Stimulated activated CD8-positive, alpha-beta memory T cell treated with anti-CD3 and anti-CD28 coated beads, Interleukin-4, amount 100 ng/mL, for 48 hours (primary cell): ENCODE measurements at regions not wholly inside any gene's neighbourhood (a gene's known extent, or its start where the extent isn't known, plus 50 kb on each side); places are given as distances from the start of the nearest gene placed in this dataset.
A peak's percentile ranks its signal among the peaks of the same experiment; 100 is the strongest.
"Not testable (repeated sequence)": the region's sequence is repeated elsewhere in the genome, so short reads cannot be mapped to it uniquely, and the experiment has no call there.

Experiments
- DNase-seq: peaks from one replicate; pipeline ENCODE4 v3.0.0-alpha.2; 2020

DNA sequence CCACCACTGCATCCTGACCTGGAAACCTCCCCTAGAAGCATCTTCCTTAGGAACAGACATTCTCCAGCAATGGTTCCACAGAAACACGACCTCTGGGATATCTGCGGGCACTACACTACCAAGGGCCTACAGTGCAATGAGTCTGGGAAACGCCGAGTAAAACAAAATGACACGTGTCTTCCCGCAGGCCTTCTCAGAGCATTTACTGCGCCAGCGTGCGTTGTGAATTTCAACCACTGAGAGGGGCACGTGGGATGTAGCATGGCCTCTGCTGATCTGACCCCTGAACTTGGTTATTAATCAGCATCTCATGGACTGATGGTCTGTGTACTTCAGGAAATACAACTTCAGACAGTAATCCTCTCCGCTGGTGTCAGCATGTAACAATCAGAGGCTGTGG, 173.0 kb downstream of the C16orf95 start:
- no peak for DNase-seq

DNA sequence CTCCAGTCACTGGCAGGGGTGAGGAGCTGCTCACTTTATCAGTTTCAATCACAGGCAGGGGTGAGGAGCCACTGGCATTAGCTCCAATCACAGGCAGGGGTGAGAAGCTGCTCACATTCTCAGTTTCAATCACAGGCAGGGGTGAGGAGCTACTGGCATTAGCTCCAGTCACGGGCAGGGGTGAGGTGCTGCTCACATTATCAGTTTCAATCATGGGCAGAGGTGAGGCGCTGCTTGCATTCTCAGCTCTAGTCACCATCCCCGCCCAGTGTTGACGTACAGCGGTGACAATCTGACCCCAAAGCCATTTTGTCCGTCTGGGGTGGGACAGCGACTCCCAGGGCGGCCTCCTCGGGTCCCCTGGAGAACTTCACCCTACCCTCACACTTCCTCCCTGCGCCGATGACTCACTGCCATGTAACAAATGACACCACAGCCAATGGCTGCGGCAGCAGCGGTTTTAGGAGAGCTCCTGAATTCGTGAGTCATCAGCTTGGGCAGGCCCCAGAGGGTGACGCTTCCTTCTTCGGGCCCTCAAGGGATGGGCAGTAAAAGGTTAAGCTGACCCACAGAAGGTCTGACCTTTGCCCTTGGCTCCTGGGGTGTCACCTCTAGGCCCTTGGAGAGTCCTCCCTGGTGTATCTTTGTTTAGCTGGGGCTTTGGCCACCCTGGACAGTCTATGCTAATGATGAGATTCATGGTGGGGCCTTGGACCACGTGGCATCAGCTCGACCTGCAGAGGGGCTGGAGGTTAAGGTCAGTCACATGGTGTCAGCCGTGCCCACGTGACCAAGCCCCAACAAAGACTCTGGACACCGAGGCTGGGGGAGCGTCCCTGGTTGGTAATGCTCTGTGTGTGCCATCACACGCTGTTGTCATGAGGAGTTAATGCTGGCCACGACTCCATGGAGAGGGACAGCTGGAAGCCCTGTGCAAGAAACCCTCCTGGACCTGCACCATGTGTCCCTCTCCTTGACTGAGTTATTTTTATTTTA, 171.7 kb downstream of the C16orf95 start:
- DNase-seq, result no peak

DNA sequence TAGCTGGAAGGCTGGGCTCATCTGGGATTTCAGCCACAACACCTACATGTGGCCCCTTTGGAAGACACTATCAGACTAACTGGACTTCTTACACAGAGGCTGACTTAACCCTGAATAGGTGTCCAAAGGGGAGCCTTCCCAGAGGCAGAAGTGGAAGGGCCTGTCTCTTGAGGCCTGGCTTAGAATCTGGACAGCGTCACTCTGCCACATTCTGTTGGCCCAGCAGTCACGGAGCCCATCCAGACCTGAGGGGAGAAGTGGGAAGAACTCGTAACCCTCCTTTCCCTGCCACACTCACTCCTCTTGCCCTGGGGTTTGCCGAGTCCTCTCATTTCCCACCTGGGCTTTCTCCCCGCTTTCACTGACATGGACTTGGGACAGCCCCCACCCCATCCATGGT, 170.5 kb downstream of the C16orf95 start:
- DNase-seq, result no peak

- no peak for DNase-seq
Measured at GRCh38 chr16:87149051-87149450, 168.1 kb downstream of the C16orf95 start.

DNA sequence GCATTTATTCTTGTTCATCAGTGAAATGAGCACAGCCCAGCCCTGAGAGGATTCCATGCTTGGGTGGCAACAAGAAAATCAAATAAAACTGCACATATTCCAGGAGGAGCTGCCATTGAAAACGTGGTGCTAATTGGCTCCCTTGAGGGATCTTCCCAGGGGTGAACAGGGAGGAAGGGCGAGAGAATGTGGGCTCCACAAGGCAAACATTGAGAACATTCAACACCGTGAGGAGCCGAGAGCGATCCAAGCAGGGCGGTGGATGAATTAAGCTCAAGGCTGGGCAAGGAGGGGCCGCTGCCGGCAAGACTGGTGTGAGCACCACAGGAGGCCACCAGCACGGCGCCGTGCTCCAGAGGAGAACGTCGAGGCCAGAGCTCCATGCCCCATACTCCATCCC, 166.9 kb downstream of the C16orf95 start:
- no peak for DNase-seq

DNA sequence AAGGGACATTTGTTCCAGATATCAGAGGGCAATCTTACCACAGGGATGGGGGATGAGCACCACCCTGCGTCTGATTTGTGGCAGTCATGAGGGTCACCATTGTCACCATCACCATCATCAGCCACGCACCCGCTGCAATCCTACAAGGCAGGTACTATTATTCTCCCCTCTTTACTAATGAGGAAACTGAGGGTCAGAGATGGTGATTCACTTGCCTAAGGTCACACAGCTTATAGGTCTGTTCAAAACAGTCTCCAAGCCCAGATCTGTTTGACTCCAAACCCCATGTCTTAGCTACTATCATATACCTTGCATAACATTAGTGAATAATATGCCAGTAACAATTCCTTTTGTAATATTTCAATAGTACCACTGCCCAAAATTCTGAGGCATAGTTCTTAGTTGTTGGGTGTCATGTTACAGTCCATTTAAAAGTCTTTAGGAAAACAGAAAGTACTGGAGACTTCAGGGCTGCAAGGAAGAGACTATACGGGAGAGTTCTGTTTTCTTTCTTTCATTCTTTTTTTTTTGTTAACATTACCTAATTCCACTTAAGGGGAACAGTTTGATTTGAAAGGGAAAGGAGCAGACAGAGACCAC, 166.4 kb downstream of the C16orf95 start:
- DNase-seq, result no peak

- no peak for DNase-seq
Measured at GRCh38 chr16:87152221-87152755, 164.9 kb downstream of the C16orf95 start.

- no peak for DNase-seq
Measured at GRCh38 chr16:87153326-87153725, 163.9 kb downstream of the C16orf95 start.

DNA sequence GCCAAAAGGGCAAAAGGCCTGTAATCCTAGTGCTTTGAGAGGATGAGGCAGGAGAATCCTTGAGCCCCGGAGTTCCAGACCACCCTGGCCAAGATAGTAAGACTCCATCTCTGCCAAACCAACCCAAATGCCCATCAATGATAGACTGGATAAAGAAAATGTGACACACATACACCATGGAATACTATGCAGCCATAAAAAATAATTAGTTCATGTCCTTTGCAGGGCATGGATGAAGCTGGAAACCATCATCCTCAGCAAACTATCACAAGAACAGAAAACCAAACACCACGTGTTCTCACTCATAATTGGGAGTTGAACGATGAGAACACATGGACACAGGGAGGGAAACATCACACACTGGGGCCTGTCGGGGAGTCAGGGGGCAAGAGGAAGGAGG, 161.9 kb downstream of the C16orf95 start:
- not testable (repeated sequence) for DNase-seq

DNA sequence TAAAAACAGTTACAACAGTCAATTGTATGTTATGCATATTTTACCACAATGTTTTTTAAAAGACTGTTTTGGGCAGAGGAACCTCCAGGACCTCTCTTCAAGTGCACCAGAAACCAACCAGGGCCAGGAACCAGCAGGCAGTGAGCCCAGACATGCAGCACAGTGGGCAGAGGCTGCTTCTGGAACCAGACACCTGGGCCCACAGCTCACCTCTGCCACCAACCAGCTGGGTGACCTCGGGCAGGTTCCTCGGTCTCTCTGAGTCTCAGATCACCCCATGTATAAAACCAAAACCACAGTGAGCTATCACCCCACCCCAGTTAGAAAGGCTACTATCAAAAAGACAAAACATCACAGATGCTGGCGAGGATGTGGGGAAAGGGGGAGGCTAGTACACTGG, 161.0 kb downstream of the C16orf95 start:
- no peak for DNase-seq

- no peak for DNase-seq
Measured at GRCh38 chr16:87160234-87160636, 157.0 kb downstream of the C16orf95 start.

- DNase-seq, result peak; percentile 34
Measured at GRCh38 chr16:87160701-87161337, 156.4 kb downstream of the C16orf95 start.

GRCh38 chr16:87161410-87161809, 155.8 kb downstream of the C16orf95 start:
- not testable (repeated sequence) for DNase-seq

GRCh38 chr16:87161822-87162676, 155.1 kb downstream of the C16orf95 start:
- DNase-seq, result peak; percentile 30

DNA sequence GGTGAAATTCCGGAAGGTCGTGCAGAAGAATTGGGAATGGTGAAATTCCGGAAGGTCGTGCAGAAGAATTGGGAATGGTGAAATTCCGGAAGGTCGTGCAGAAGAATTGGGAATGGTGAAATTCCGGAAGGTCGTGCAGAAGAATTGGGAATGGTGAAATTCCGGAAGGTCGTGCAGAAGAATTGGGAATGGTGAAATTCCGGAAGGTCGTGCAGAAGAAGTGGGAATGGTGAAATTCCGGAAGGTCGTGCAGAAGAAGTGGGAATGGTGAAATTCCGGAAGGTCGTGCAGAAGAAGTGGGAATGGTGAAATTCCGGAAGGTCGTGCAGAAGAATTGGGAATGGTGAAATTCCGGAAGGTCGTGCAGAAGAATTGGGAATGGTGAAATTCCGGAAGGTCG, 154.4 kb downstream of the C16orf95 start:
- DNase-seq, result not testable (repeated sequence)

DNA sequence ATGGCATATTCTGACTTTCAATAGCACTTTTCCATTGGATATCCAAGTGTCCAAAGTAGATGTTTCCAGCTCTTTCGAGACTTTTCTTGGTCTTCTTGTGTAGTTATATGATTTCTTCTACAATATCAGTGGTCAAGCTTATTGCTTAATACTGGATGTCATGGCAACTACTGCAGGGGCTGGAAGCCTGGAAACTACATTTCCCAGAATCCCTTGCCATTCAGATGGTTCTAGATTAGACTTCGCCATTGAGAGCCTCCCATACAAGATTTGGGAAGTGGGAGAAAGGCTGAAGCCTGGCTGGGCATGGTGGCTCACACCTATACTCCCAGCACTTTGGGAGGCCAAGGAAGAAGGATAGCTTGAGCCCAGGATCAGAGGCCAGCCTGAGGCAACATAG, 153.6 kb downstream of the C16orf95 start:
- DNase-seq, result no peak

DNA sequence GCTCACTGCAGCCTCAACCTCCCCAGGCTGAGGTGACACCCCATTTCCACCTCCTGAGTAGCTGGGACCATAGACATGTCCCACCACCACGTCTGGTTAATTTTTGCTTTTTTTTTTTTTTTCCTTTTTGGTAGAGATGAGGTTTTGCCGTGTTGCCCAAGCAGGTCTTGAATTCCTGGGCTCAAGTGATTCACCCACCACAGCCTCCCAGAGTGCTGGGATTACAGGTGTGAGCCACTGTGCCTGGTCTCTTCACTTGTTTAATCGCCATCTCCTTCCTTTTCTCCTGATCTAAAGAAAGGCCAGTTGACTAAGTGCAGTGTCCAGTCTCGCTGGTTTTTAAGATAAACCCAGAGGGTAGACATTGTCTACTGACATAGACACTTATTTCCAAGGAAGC, 152.0 kb downstream of the C16orf95 start:
- DNase-seq, result no peak

DNA sequence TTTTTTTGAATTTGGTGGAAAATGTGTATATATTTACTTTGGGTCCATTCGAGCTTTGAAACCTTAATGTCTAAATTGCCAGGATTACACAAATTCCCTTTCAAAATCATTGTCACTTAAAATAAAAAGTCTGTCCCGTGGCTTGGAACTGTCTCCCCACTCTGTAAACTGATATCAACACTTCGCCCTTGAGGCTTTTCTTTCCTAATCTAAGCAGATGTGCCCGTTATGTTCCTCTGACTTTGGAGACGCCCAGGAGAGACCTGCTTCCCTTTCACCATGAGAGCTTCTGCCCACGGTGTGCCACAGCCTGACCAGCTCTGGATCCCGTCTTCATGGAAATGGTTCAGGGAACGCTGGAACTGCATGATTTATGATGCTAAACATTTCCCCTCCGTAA, 151.3 kb downstream of the C16orf95 start:
- DNase-seq, result no peak

DNA sequence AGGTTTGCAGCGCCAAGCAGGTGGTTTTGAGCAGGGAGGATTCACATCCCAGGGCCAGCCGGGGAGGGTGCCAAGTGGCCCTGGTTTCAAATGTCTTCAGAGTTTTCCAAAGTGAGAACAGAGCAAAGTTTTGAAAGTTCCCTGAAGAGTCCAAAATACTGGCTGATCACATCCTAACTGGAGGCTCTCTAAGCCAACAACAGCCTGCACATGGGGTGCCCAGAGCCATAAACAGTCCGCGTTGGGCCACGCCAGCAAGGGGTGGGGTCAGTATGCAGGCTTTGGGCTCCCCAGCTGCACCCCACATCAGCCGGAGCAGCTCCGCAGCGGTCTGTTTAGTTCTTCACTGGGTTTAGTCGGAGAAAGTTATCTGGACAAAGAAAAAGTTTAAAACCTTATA, 150.9 kb downstream of the C16orf95 start:
- no peak for DNase-seq

DNA sequence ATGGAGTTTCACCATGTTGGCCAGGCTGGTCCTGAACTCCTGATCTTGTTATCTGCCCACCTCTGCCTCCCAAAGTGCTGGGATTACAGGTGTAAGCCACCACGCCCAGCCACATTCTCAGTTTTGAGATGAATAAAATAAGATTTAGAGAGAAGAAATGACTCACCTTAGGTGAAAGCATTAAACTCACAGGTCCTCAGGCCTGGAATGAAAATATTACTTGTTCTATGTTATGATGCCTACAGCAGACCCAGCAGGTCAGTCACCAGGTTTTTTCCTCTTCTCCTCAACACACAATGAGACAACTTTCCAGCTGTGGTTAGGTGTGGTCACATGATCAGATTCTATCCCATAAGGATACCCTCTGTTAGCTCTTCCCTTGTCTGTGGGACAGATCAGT, 150.3 kb downstream of the C16orf95 start:
- no peak for DNase-seq

GRCh38 chr16:87169509-87169995, 147.6 kb downstream of the C16orf95 start:
- no peak for DNase-seq

DNA sequence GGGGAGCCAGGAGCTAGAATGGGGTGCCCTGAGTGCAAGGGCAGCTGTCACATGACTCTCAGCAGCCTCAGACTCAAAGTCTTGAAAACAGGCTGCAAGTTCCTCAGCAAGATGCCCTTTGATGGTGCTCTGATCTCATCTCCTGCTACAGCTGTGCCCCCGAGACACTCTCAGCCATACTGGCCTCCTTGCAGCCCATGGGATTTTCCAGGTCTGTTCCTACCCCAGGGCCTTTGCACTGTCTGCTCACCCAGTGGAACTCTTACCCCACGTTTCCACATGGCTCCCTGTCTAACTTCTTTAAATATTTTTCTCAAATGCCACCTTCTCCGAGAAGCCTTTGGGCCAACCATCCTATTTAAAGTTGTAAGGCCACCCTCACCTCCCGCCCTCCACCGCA, 146.9 kb downstream of the C16orf95 start:
- no peak for DNase-seq
